ENCODE measurements at regions not wholly inside any gene's neighbourhood (a gene's known extent, or its start where the extent isn't known, plus 50 kb on each side); places are given as distances from the start of the nearest gene placed in this dataset.

DNA sequence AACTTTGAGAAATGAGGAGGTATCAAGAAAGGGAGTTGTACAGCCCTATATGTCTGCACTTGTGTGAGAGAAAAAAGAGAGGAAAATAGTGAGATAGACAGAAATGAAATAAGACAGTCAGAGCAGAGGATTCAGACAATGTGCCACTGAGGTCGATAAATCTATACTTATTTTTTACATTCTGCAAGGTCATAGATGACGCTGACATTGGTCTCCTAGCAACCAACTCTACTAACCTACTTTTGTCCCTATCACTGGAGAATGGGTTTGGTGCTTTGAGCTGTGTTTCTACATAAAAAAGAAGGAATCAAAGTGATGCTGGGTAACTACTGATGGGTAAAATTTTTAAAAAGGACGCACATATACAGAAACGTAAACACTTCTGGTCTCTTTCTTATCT, 573.3 kb upstream of the RORB start:
- CTCF ChIA-PET = no interaction called here
- H3K4me2 ChIP-seq = no peak overlapping the region
- H3K9me3 ChIP-seq = no peaks in the 10 kb centered on the region
- H2AFZ ChIP-seq (ENCODE audit: low read depth) = no peak overlapping the region
- 43% methylated on average over 4 of the region's 4 CpGs for WGBS (ENCODE audit: low lambda C conversion rate)
- no peaks in the 10 kb centered on the region for H3K79me2 ChIP-seq (ENCODE audit: insufficient read depth)
- no peaks in the 10 kb centered on the region for H3F3A ChIP-seq (replicated peaks; ENCODE audit: insufficient read depth)
- no peaks in the 10 kb centered on the region for H3K9me2 ChIP-seq
- H3K36me3 ChIP-seq (replicated peaks in 1 of 2; ENCODE audit: control insufficient read depth in 1 of 2, insufficient read depth in 2 of 2, low read length in 1 of 2) = no peaks in the 10 kb centered on the region
- H3K27me3 ChIP-seq (ENCODE audit: insufficient read depth) = no peaks in the 10 kb centered on the region
- no peak overlapping the region for H3K9ac ChIP-seq
- no peak for DNase-seq
- no peak overlapping the region for H3K27ac ChIP-seq (ENCODE audit: low read depth in 2 of 2, low read length in 1 of 2)
- H3K4me1 ChIP-seq (ENCODE audit: control insufficient read depth in 1 of 2, insufficient read depth in 2 of 2, low read depth in 1 of 2, low read length in 1 of 2) = no peaks in the 10 kb centered on the region
- no peak overlapping the region for H3K4me3 ChIP-seq (ENCODE audit: low read depth in 2 of 2, low read length in 1 of 2)
- TF ChIP-seq GATA2 (CRISPR knock-in tag; IDR thresholded peaks at IDR 0.05) = no peak
- TF ChIP-seq NFIC (IDR thresholded peaks at IDR 0.05; ENCODE audit: borderline replicate concordance) = no peak
- no peak for TF ChIP-seq SIN3A (IDR thresholded peaks at IDR 0.05; ENCODE audit: borderline replicate concordance, low read depth, low read length)
- no peak for TF ChIP-seq POLR2AphosphoS5 (IDR thresholded peaks at IDR 0.05; ENCODE audit: low read depth, low read length)
- TF ChIP-seq TAF1 (IDR thresholded peaks at IDR 0.05; ENCODE audit: borderline replicate concordance, low read depth, low read length) = no peak
- TF ChIP-seq TCF12 (IDR thresholded peaks at IDR 0.05) = no peak
- H4K20me1 ChIP-seq (ENCODE audit: insufficient read depth) = no peaks in the 10 kb centered on the region
- POLR2A ChIA-PET = no interaction called here

DNA sequence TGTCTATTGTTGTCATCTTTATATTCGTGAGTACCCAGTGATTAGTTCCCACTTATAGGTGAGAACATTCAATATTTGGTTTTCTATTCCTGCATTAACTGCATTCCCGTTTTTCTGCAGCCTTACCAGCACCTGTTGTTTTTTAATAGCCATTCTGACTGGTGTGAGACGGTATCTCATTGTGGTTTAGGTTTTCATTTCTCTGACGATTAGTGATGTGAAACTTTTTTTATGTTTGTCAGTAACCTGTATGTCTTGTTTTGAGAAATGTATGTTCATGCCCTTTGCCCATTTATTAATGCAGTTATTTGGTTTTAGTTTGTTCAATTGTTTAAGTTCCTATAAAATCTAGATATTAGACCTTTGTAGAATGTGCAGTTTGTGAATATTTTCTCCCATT, 546.0 kb upstream of the RORB start:
- Histone ChIP-seq H3K4me2 (no peak overlapping the region), H3K79me2 (ENCODE audit: insufficient read depth) (no peaks in the 10 kb centered on the region), H3K9me2 (no peaks in the 10 kb centered on the region), H3K4me3 (ENCODE audit: low read depth in 2 of 2, low read length in 1 of 2) (no peak overlapping the region), H3K27ac (ENCODE audit: low read depth in 2 of 2, low read length in 1 of 2) (no peak overlapping the region), H4K20me1 (ENCODE audit: insufficient read depth) (no peaks in the 10 kb centered on the region), H3F3A (replicated peaks; ENCODE audit: insufficient read depth) (no peaks in the 10 kb centered on the region), H3K9ac (no peak overlapping the region), H2AFZ (ENCODE audit: low read depth) (no peak overlapping the region), H3K36me3 (replicated peaks in 1 of 2; ENCODE audit: control insufficient read depth in 1 of 2, insufficient read depth in 2 of 2, low read length in 1 of 2) (no peaks in the 10 kb centered on the region), H3K9me3 (no peaks in the 10 kb centered on the region), H3K4me1 (ENCODE audit: control insufficient read depth in 1 of 2, insufficient read depth in 2 of 2, low read depth in 1 of 2, low read length in 1 of 2) (no peaks in the 10 kb centered on the region), H3K27me3 (ENCODE audit: insufficient read depth) (no peaks in the 10 kb centered on the region)
- POLR2A ChIA-PET = no interaction called here
- no peak for DNase-seq
- no peak for TF ChIP-seq RFX5 (IDR thresholded peaks at IDR 0.05; ENCODE audit: low read length)
- TF ChIP-seq TEAD4 (IDR thresholded peaks at IDR 0.05; ENCODE audit: borderline replicate concordance, insufficient read depth) = no peak
- no peak for TF ChIP-seq JUND (IDR thresholded peaks at IDR 0.05)
- TF ChIP-seq, protein P1, sequence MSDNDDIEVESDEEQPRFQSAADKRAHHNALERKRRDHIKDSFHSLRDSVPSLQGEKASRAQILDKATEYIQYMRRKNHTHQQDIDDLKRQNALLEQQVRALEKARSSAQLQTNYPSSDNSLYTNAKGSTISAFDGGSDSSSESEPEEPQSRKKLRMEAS (IDR thresholded peaks at IDR 0.05; ENCODE audit: low read depth) = no peak
- no peak for TF ChIP-seq NFIC (IDR thresholded peaks at IDR 0.05; ENCODE audit: borderline replicate concordance)
- TF ChIP-seq EP300 (IDR thresholded peaks at IDR 0.05; ENCODE audit: borderline replicate concordance in 1 of 2, low read depth in 1 of 2, low read length in 1 of 2) = no peak
- no peak for TF ChIP-seq MEF2A (IDR thresholded peaks at IDR 0.05; ENCODE audit: borderline replicate concordance, low read depth)
- CTCF ChIA-PET = no interaction called here
- WGBS (ENCODE audit: low lambda C conversion rate) = 10% methylated on average over 4 of the region's 4 CpGs

DNA sequence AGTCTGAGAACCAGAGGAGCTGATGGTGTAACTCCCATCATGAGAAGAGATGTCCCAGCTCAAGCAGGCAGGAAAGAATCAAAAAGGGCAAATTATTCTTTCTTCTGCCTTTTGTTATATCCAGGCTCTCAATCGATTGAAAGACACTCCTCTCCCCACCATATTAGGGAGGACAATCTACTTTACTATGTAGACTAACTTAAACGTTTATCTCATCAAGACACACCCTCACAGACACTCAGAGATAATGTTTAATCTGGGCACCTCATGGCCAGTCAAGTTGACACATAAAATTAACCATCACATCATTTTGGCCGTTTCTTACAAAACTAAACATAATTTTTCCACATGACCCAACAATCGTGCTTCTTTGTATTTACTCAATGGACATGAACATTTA, 534.3 kb upstream of the RORB start:
- Histone ChIP-seq H3K9me3 (no peaks in the 10 kb centered on the region), H3K79me2 (ENCODE audit: insufficient read depth) (no peaks in the 10 kb centered on the region), H2AFZ (ENCODE audit: low read depth) (no peak overlapping the region), H3F3A (replicated peaks; ENCODE audit: insufficient read depth) (no peaks in the 10 kb centered on the region), H3K4me3 (ENCODE audit: low read depth in 2 of 2, low read length in 1 of 2) (no peak overlapping the region), H3K9me2 (no peaks in the 10 kb centered on the region), H3K36me3 (replicated peaks in 1 of 2; ENCODE audit: control insufficient read depth in 1 of 2, insufficient read depth in 2 of 2, low read length in 1 of 2) (no peaks in the 10 kb centered on the region), H3K4me2 (no peak overlapping the region), H4K20me1 (ENCODE audit: insufficient read depth) (no peaks in the 10 kb centered on the region), H3K9ac (no peak overlapping the region), H3K27me3 (ENCODE audit: insufficient read depth) (no peaks in the 10 kb centered on the region), H3K4me1 (ENCODE audit: control insufficient read depth in 1 of 2, insufficient read depth in 2 of 2, low read depth in 1 of 2, low read length in 1 of 2) (no peaks in the 10 kb centered on the region), H3K27ac (ENCODE audit: low read depth in 2 of 2, low read length in 1 of 2) (no peak overlapping the region)
- whole genome bisulfite sequencing (ENCODE audit: low lambda C conversion rate) = 8% methylated on average over 4 of the region's 4 CpGs
- DNase-seq = no peak
- ChIA-PET CTCF (no interaction called here), POLR2A (no interaction called here)
- TF ChIP-seq CHD2 (IDR thresholded peaks at IDR 0.05; ENCODE audit: low read length, partially characterized antibody) = no peak
- TF ChIP-seq SMC3 (IDR thresholded peaks at IDR 0.05; ENCODE audit: low read depth, low read length) = no peak

Measured in SK-N-SH (cell line).